ENCODE measurements at regions not wholly inside any gene's neighbourhood (a gene's known extent, or its start where the extent isn't known, plus 50 kb on each side); places are given as distances from the start of the nearest gene placed in this dataset.

DNA sequence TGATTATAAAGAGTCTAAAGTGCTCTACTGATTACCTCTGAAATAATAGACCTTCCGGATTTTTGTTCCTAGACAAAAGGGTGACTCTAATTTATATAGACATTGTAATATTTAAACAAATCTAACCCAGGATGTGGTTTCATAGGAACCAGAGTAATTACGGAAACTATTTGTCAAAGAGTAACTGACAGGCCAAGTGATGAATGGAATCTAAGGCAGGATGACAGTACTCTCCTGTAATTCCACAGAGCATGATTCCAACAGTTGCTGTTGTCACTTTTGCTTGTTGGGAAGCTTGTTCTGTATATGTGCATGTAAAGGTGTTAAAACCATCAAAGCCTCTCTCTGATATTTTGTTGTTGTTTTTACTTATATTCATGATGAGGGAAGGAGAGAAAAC lies 1141.0 kb downstream of the IGSF11 start:
- in situ Hi-C loops (cut with MboI; ENCODE audit: low sequenced_read_pairs) = no loop called here

DNA sequence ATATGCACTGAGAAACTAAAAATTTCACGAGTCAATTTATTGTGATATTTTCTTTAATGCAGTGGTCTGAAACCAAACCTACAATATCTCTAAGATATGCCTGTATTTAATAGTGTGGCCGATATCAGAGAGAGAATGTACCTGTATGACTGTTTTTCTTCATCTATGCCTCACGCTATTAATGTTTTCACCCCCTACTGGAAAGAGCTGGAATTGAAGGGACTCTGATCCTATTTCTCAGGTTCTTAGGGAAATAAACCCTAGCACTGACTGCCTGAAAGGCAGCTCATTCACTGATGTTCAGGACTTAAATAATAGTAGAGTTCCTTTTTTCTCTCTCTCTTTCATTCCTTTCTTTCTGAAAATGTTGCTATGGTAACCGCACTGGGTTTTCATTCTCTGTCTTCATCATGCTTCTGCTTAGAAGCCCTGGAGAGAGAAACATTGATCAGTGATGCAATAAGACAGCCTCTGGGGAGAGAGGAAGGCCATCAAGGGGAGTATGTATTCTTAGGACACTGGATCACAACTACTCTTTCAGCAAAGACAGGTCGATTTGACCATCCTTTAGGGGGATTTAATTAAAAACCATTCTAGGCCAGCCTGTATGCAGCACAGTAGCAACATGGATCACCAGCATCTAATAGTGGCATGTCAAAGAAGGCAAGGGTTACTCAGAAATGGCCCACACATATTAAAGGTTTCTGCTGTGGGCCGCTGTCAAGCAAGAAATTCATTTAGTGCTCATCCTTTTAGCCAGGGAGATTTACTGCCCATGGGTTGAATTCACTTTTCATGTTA lies 1135.7 kb downstream of the IGSF11 start:
- in situ Hi-C loops (cut with MboI; ENCODE audit: low sequenced_read_pairs) = no loop called here

DNA sequence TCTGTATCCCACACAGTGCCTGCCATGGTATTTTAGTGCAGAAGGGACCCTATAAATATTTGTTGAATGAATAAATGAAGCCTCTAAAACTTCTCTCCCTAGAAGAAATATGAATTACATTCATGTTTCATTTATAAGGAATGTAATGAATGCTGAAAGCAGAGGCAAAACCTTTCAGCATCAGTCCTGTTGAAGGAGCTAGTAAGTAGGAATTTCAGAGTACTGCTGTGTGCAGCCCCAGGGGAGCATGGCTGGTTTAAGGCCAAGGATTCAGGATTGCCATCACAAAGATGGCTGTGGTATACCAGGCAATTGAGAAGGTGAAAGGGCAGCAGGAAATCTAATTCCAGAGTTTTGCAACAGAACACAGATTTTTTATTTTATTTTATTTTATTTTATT lies 1131.4 kb downstream of the IGSF11 start:
- in situ Hi-C loops (cut with MboI; ENCODE audit: low sequenced_read_pairs) = no loop called here

DNA sequence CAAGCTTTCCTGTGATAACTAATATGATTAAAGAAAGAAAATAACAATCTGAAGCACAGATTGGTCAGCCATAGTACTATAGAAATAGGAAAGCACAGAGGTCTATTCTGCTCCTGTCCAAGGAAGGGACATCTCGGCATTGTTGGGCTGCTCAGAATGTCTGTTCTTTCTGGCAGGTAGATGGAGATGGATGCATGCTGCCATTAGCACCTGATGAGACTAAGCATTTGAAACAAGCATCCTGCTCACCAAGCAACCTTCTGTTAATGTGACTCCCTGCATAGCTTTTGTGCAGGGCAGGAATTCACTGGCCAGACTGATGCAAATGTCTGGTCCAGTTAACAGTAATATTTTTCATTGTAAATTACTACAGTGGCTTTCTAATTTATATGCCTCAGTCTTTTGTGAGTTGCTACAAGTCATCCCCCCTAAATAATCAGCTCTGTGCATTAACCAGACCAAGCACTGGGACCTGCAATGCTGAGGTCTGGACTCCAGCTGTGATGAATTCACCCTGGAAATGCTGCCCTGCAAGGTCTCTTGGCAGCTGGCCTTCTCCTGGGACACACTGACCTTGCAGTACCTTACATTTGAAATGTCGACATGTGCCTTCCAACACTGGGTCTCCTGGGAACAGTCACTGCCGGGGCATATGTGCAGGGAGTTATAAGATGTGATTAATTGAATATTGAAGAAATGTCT lies 1123.7 kb downstream of the IGSF11 start:
- in situ Hi-C loops (cut with MboI; ENCODE audit: low sequenced_read_pairs) = no loop called here

DNA sequence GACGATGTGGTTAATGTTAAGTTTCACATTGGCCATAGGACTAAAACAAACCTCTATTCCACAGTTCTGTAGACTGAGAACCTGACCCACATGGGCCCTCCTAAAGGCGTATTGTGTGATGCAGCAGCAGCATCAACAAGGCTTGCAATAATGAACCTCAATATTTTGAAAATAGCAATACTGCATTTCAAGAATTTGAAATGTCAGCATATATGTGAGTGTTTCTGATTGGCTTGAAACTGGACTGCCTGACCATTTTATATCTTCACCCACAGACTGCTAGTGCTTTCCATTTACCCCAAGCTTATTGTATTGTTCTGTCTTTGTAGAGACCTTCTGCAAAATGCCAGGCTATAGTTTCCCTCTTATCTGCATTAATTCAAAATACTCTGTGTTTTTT lies 1122.3 kb downstream of the IGSF11 start:
- in situ Hi-C loops (cut with MboI; ENCODE audit: low sequenced_read_pairs) = no loop called here

DNA sequence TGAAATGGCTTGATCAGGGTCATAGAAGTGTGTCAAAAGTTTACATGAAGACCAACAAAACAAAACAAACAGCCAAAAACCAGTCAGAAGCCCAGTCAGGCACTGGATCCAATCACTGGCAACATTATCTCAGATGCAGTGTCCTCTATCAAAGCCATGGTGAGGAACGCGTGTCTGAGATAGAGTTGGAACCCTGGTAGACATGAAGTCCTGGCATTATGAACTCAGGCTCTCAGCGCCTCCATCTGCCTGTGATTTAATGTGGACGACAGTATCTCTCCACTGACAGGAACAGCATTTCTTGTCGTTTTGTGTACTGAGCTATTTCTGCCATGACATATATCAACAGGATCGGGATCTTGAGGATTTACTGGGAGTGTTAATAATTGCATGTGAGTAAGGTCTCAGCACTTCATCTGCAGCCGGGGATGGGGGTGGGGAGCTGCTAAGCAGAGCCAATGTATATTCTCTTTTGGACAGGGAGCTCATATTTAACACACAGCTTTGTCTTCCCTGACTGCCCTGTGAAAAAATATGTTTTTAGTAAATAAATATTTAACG lies 1120.0 kb downstream of the IGSF11 start:
- in situ Hi-C loops (cut with MboI; ENCODE audit: low sequenced_read_pairs) = no loop called here

DNA sequence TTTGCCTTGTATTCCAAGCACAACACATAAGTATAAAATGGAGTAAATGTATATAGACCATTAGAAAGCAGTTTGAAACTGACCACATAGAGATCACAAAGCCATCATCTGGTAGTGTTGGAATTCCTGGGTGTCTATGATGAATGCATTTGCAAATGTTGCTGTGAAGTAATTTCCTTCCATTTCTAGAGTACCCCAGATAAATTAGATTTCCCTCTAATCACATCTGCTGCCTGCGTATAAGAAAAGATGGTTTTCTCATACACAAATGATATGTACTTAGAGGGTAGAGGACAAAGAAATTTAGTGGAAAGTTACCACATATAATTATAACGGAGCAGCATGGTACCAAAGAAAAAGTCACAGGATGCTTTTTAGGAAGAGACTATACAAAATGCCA lies 1117.8 kb downstream of the IGSF11 start:
- in situ Hi-C loops (cut with MboI; ENCODE audit: low sequenced_read_pairs) = no loop called here

DNA sequence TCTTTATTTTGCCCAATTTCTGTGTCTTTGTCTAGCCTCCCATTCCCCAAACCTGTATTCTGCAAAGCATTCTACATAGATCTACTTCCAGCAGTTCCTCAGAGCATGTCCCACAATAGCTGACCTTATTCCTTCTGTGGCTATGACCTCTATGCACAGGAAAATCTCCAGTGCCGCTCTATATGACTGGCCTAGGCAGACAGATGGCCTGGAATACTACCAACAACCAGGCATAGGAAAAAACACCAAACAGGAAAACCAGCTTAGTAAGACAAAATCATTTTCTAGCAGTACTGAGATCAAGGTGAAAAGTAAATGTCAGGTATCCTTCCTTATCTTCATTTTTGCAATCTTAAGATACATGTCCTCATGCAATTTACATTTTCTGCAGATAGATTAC lies 1115.0 kb downstream of the IGSF11 start:
- in situ Hi-C loops (cut with MboI; ENCODE audit: low sequenced_read_pairs) = no loop called here

DNA sequence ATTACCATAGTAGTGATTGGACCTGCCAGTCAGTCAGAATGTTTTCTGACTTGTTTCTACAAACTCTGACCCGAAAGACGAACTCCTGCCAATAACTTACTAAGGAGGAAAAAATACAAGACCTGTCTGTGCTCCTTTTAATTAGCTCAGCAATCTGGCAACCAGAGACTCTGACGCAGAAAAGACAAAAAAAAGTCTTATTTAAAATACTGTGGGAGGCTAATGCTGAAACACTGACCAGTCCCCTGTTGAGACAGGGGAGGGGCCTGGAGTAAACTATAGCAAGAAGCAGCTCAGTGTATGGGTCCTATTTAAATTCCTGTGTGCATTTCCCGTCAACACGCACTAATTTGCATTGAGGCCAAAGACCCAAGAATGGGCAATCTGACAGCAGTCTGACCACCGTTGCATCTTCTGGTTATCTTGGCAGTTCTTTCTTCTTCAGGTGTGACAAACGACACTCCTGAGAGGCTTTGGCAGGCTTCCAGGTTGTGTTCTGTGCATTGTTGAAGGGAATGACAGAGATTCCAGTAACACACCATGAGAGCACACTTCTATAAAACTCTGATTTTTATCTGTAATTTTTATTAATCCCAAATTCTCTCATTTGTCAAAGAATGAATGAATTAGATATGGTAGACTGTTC lies 1114.3 kb downstream of the IGSF11 start:
- in situ Hi-C loops (cut with MboI; ENCODE audit: low sequenced_read_pairs) = no loop called here

DNA sequence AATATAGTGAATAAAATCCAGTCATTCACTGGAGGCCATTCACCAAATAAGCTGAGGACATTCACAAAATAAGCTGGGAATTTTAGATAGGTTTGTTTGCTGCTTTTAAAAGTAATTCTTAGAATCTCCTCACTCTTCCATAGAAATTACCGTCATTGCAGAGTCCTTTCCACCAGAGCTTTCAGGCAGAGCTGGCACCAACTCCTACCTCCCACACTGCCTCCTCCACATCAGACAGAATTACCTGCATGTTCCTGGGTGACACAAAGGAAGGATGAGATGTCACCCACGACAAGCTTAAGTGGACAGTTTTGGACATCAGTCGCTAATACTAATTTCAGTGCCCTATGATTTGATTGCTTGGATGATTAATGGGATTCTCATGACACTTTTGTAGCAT lies 1113.2 kb downstream of the IGSF11 start:
- in situ Hi-C loops (cut with MboI; ENCODE audit: low sequenced_read_pairs) = no loop called here

DNA sequence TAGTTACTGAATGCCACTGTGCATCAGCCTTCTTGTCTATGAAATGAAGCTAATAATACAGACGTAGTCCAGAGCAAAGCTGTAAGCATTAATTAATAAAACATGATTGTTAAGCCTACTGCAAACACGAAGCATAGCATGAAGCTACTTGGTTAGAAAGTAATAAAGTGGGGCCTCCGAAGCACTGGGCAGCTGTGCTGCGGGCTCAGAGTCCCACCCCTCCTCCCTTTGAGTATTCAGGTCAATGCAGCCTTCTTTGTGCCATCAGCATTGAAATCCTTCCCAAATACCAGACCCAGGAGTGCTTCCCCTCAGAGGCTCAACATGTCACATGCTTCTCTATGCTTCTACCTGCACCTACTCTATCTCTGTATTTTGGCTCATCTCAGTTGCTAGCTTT lies 1112.6 kb downstream of the IGSF11 start:
- in situ Hi-C loops (cut with MboI; ENCODE audit: low sequenced_read_pairs) = no loop called here

DNA sequence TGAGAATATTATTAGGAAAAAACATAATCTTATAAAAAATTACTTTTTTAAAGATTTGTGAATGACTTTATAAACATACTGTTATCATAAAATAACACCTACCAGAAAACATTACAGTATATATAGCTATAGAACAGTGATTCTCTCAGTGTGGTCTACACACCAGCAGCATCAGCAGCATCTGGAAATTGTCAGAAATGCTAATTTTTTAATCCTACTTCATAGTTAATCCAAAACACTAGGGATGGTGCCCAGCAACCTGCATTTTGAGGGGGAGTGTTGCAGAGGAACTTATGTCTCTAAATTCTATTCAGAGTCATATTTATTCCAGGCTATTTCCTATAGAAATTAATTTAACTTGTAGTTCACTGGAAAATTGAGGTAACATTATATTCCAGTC lies 1107.8 kb downstream of the IGSF11 start:
- in situ Hi-C loops (cut with MboI; ENCODE audit: low sequenced_read_pairs) = no loop called here

DNA sequence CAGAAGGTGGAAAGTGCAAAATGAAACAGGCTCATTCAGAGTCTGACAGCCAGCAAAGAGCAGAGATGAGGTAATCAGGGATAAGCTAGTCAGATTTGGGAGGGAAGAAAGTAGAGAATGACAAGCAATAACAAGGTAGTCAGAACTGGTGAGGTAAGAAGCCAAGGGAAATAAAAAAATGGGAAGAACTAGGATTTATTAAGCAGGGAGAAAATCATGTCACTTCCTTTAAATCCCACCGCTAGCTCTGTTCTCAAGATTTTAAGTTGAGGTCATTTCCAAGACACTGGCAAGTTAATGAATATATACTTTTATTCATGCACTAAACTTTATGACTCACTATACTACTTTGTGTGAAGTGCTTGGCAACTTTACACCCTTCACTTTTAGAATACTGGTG lies 1106.8 kb downstream of the IGSF11 start:
- in situ Hi-C loops (cut with MboI; ENCODE audit: low sequenced_read_pairs) = no loop called here

DNA sequence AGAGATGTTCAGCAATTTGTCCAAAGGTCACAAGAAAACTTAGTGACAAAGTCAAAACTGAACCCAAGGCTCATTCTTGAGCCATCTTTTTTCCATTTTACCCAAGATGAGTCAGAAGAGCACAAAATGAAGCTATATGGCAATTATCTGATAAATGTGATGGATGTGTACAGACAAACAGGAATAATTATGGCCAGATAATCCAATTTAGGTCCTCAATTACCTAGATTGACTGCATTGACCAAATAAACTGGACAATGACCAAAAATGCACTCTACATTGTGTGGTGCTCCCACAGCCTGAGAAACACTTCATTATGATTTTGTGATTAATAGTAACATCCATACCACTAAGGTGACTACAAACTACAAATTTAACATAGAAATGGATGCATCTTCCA lies 1105.8 kb downstream of the IGSF11 start:
- in situ Hi-C loops (cut with MboI; ENCODE audit: low sequenced_read_pairs) = no loop called here

DNA sequence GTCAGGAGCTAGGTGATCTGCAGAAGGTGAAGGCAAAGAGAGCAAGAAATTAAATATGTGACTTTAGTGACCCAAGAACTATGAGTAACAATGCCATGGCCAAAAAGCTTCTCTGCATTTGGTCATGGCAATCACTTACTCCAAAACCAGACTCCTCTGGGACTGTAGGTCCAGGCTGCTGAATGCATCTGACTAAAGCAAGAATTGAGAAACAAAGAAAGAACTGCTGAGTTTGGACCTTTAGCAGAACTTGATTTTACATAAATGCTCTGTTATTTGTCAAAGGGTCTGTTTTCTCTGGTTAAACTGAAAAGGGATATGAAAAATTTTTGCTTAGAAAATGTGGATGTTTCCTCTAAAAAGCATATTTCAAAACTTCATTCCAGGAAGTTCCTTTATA lies 1102.2 kb downstream of the IGSF11 start:
- in situ Hi-C loops (cut with MboI; ENCODE audit: low sequenced_read_pairs) = no loop called here

DNA sequence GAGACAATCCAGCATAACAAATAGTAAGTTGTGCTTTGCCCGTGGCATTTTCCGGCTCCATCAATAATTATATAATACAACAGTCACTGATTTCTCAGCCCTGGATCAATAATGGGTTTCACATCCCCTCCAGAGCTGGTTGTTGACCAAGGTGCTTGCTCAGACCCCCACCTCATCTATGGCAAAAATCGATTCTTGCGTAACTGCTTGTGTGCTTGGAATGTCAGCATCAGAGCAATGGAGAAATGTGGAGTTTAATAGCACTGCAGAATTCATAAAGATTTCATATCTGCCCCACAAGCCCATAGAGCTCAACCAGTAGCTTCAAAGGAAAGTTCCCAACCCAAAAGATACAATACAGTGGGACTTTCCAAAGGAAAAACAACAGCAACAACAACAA lies 1098.5 kb downstream of the IGSF11 start:
- in situ Hi-C loops (cut with MboI; ENCODE audit: low sequenced_read_pairs) = no loop called here

DNA sequence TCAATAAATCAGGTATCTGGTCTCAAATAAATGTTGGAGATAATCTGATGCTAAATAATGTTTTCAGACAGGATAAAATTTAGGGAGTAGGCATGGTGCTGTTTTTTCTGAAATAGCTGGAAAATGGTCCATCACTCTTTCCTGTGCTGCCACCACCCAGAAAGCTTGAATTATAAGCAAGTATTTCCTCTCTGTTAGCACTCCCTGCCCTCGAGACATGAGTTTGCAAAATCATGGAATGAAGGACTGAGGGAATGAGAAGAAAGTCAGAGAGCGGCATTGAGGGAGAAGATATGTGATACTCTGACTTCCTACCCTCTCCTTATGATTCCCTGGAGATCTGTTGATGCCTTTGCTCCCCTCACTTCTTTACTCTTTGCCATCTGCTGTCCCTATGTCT lies 1095.7 kb downstream of the IGSF11 start:
- in situ Hi-C loops (cut with MboI; ENCODE audit: low sequenced_read_pairs) = no loop called here

DNA sequence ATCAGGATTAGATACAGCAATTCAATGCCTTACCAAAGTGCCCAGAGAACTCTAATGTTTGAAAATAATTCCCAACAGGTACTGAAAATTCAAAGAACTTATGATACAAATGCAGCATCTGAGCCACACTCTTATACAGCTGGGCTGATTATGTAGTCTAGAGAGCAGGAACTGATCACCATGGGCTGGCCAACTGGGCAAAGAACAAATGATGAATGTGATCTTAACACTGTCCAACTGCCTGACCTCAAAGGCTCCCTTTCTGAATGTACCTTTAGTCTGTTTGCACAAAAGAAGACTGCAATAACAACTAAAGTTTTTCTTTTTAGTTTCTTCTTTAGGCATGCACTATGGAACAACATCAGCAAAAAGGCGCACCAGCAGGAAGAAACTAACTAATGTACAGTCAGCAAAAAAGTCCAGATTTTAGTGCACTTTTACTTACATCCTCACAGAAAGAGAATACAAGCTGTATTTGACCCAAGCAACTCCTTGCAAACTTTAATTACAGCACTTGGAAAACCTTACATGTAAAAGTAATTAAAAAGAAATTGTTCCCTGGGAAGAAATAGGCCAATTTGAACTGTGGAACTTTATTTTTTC lies 1095.1 kb downstream of the IGSF11 start:
- in situ Hi-C loops (cut with MboI; ENCODE audit: low sequenced_read_pairs) = no loop called here

DNA sequence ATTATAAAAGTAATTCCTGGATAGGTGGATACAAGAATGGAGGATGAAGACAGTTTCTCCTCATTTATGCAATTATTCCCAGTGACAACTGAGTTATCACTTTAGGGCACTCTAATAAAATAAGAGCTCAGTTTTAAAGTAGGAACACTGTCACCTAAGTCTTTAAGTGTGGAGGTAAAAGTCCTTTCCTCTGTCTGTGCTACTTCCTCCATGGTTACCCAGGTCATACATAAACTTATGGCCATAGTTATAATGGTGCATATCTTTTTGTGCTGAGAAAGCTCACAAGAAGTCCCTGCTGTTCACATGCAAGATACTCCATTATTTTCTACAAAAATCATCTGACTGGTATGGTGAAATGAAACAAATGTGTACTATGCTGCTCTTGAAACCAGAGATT lies 1093.6 kb downstream of the IGSF11 start:
- in situ Hi-C loops (cut with MboI; ENCODE audit: low sequenced_read_pairs) = no loop called here

DNA sequence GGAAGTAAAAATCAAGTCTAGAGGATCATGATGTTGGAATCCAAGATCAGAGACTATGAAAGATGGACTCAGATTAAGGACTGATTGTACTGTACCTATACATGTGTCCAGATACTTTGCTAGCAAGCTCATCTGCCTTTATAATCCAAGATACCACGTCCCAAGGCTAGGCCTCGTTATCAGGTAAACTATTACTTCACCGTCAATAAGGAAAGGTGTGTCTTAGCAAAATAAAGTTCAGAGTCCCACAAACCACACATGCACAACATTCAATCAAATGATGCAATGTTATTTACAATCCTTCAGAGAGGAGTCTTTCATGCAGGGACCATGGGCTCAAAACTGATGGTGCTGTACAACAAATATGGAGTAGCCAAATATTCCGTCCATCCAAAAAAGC lies 1092.9 kb downstream of the IGSF11 start:
- in situ Hi-C loops (cut with MboI; ENCODE audit: low sequenced_read_pairs) = no loop called here

DNA sequence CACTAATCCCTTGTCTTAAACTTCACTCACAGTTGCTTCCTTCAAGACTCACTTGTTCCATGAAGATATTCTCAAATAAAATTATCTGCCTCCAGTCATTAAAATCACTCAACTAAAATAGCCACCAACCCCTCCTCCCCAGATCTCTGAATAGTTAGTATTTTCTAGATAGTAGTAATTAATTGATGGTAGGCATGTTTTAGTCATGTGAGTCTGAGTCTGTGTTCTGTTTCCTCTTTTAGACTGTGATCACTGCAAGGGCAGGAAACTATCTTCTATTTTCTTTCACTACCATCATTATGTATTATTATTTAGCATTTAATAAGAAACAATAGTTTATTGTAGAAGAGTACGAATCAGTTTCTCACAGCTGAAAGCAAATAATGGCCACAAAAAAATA lies 1080.5 kb downstream of the IGSF11 start:
- in situ Hi-C loops (cut with MboI; ENCODE audit: low sequenced_read_pairs) = no loop called here

Measured in HL-60/S4 treated with phorbol 12-myristate 13-acetate at 8.2 ng/mL for 4 days and 3 days (cell line).